ENCODE measurements at regions not wholly inside any gene's neighbourhood (a gene's known extent, or its start where the extent isn't known, plus 50 kb on each side); places are given as distances from the start of the nearest gene placed in this dataset.

DNA sequence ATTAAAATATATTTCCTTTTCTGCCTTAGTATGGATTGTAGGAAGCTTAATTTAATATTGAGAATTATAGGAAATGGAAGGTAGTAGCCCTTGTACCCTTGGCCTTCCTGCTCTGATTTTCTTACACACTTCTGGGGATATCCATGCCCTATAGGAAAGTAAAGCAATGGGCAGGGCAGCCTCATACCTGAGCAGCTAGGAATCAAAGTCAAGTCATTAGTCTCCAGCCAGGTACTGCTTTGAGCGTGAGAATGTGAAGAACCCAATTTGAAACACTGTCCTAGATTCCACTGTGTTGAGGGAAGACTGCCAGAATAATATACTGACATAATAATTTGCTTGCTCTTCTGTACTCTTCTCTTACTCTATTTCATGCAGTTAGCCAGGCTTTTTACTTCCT lies 51.0 kb upstream of the L3MBTL3 start:
- H3K27ac ChIP-seq, result no peak overlapping the region
- TF ChIP-seq ZFX (IDR thresholded peaks at IDR 0.05) (no peak), CTCF (conservative IDR thresholded peaks at IDR 0.05) (no peak)

DNA sequence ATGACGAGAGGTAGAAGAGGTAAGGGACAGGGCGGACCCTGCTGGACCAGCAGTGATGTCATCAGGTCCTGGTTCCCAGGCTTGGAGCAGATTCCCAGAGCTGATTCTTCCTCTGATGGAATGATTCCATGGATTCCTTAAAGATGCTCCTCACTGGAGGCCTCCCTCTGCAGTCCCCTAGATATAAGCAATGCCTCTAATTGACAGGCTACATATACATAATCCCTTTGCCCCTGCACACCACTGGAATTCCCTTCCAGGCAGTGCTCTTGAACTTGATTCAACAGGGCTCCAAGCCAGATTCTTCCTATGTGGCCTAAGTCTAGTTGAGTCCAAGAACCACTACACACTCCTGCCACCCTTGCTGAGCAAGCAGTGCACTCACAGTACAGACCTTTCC lies 52.3 kb upstream of the L3MBTL3 start:
- H3K27ac ChIP-seq, result no peak overlapping the region
- no peak for TF ChIP-seq ZFX (IDR thresholded peaks at IDR 0.05)
- no peak for TF ChIP-seq CTCF (conservative IDR thresholded peaks at IDR 0.05)

- TF ChIP-seq CTCF (conservative IDR thresholded peaks at IDR 0.05) (no peak), ZFX (IDR thresholded peaks at IDR 0.05) (no peak)
- H3K27ac ChIP-seq, result no peak overlapping the region
Measured at GRCh38 chr6:129965096-129965495, 53.3 kb upstream of the L3MBTL3 start.

DNA sequence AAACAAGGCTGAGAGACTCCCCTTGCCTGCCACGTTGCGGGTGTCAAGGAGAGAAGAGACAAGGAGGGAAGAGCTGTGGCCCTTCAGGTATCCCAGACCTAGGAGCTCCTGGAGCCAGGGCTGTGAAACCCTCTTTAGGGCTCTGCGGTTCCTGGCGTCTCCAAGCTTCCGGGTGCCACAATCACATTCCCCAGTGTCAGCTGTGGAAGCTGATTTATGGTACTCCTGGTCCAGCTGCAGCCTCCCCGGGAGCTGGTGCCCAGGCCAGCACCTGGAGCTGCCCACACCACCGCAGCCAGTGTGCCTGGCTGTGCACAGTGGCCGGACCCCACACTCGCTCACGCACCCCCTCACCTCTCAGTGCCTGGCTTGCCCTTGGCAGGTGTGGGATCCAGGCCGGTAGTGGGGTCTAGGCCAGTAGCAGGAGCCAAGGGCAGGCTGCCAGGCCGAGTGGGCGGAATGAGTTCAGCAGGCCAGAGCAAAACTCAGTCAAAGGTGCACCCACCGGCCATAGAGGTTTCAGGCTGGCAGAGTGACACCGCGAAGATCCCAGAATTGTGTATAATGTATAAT lies 58.9 kb upstream of the L3MBTL3 start:
- no peak overlapping the region for H3K27ac ChIP-seq

DNA sequence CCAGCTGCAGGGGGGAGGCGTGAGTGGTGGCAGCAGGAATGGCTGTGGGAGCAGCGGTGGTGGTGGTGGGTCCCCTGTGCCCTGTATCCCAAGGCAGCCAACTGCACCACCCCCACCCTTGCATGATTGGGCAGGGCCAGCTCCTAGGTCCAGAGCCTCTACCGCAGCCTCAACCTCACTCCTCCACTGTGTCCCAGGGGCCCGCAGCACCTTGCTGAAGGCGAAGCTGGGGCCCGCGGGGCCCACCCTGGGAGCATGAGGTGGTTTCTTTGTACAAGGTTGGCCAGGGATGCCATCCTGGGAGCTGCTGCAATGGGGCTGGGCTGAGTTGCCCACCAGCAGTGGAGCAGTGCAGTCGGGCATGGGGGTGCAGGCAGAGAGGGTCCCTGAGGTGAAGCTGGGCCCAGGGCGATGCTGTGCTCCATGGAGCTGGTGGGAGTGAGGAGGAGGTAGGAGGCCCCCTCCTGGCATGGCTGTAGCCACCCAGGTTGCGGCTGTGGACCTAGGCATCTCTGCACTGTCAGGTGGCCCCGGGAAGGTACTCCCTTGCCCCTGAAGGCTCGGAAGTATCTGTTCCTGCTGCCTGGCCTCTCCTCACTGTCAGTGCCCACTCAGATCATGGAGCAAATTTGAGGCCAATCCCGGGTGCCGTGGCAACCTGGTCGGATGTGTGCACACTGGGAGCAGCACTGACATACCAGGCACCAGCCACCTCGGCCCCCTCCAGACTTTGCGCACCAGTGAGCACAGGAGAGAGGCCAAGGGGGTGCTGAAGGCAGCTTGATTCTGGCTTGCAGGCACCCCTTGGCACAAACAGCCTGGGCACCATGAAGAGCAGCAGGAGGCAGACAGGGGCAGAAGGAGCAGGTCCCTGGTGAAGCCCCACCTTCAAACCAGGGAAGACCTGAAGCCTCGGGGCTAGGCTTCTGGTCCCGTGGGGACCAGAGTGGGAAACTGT lies 60.2 kb upstream of the L3MBTL3 start:
- no peak overlapping the region for H3K27ac ChIP-seq
- TF ChIP-seq CTCF (conservative IDR thresholded peaks at IDR 0.05), result no peak
- no peak for TF ChIP-seq ZFX (IDR thresholded peaks at IDR 0.05)

More for the DNA sequence above, 58.9 kb upstream of the L3MBTL3 start:
- no peak for TF ChIP-seq ZFX (IDR thresholded peaks at IDR 0.05)
- no peak for TF ChIP-seq CTCF (conservative IDR thresholded peaks at IDR 0.05)

DNA sequence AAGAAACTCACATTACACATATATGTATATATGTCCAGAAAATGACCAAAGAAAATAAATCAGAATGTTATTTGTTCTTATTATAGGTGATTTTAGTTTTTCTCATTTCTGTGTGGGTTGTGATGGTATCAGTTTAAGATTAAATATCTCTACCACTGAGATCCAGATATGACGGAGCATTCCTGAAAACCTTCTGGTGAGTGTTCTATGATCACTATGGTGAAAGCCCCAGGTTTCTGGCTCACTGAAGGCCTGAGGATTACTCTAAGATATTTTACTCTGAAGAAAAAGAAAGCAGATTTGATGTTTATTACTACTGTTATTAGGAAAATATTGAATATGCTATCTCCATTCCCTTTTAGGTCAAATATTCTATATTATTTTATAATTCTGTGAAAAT lies 62.8 kb upstream of the L3MBTL3 start:
- H3K27ac ChIP-seq, result no peak overlapping the region
- TF ChIP-seq CTCF (conservative IDR thresholded peaks at IDR 0.05) (no peak), ZFX (IDR thresholded peaks at IDR 0.05) (no peak)

- TF ChIP-seq CTCF (conservative IDR thresholded peaks at IDR 0.05) (no peak), ZFX (IDR thresholded peaks at IDR 0.05) (no peak)
- no peak overlapping the region for H3K27ac ChIP-seq
Measured at GRCh38 chr6:129954749-129955431, 63.5 kb upstream of the L3MBTL3 start.

All from C4-2B (cell line).